Epithelial cell of proximal tubule (primary cell): ENCODE measurements at regions not wholly inside any gene's neighbourhood (a gene's known extent, or its start where the extent isn't known, plus 50 kb on each side); places are given as distances from the start of the nearest gene placed in this dataset.

Experiments
- DNase-seq: peaks from one replicate; pipeline ENCODE4 v3.0.0-alpha.2; 2011; ENCODE audit warnings: low read depth
- H3K4me3 ChIP-seq: 2 replicates; pipeline ENCODE4 v1.5.1; 2011; ENCODE audit warnings: low read depth, mild to moderate bottlenecking, low read length
- TF ChIP-seq, protein P1 (sequence below): conservative IDR thresholded peaks from 2 replicates; pipeline ENCODE4 v1.5.1; 2012; ENCODE audit warnings: low read depth, mild to moderate bottlenecking, low read length

GRCh38 chr10:20959242-20959641 lies 62.1 kb upstream of the NEBL start:
- DNase-seq = no peak
- TF ChIP-seq, protein P1, sequence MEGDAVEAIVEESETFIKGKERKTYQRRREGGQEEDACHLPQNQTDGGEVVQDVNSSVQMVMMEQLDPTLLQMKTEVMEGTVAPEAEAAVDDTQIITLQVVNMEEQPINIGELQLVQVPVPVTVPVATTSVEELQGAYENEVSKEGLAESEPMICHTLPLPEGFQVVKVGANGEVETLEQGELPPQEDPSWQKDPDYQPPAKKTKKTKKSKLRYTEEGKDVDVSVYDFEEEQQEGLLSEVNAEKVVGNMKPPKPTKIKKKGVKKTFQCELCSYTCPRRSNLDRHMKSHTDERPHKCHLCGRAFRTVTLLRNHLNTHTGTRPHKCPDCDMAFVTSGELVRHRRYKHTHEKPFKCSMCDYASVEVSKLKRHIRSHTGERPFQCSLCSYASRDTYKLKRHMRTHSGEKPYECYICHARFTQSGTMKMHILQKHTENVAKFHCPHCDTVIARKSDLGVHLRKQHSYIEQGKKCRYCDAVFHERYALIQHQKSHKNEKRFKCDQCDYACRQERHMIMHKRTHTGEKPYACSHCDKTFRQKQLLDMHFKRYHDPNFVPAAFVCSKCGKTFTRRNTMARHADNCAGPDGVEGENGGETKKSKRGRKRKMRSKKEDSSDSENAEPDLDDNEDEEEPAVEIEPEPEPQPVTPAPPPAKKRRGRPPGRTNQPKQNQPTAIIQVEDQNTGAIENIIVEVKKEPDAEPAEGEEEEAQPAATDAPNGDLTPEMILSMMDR = no peak
- H3K4me3 ChIP-seq = no peak overlapping the region

DNA sequence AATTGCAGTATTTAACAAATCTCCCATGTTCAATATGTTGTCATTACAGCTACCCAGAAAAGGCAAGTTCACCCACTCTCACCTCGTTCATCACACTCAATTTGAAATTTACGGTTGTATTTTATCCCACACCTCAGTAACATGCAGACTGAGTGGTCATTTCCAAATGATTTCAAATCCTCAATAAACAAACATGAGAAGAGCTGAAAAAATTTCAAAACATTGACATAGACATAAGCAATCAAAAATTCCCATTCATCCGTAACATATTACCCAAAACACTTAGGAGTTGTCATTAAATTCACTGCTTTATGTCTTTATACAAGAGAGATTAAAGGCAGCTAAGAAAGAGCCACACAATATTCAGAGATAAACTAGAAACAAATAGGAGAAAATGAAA lies 61.7 kb upstream of the NEBL start:
- DNase-seq = no peak
- TF ChIP-seq, protein P1 = no peak
- H3K4me3 ChIP-seq = no peak overlapping the region

GRCh38 chr10:20958225-20958624 lies 61.1 kb upstream of the NEBL start:
- DNase-seq = no peak
- TF ChIP-seq, protein P1 = no peak
- H3K4me3 ChIP-seq = no peak overlapping the region

DNA sequence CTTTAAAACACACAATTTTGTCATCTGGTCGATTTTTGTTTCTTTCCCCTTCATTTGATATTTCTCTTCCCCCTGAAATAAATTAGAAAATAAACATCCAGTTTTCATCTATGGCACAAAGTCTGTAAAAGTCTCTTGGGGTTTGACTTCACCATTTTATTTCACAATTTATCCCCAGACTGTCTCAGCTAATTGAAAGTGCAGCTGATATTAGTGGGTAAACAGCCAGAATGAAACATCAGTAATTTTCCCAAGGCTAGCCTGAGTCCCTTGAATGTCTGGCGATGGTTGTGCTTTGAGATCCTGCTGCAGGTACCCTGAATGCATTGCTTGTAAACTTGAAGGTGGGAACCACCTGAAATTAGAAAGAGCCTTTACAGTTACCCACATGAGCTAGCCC lies 60.6 kb upstream of the NEBL start:
- no peak for DNase-seq
- TF ChIP-seq, protein P1 = no peak
- no peak overlapping the region for H3K4me3 ChIP-seq

- H3K4me3 ChIP-seq = no peak overlapping the region
- no peak for DNase-seq
- TF ChIP-seq, protein P1 = no peak
These were observed 59.7 kb upstream of the NEBL start for GRCh38 chr10:20956843-20957242.

DNA sequence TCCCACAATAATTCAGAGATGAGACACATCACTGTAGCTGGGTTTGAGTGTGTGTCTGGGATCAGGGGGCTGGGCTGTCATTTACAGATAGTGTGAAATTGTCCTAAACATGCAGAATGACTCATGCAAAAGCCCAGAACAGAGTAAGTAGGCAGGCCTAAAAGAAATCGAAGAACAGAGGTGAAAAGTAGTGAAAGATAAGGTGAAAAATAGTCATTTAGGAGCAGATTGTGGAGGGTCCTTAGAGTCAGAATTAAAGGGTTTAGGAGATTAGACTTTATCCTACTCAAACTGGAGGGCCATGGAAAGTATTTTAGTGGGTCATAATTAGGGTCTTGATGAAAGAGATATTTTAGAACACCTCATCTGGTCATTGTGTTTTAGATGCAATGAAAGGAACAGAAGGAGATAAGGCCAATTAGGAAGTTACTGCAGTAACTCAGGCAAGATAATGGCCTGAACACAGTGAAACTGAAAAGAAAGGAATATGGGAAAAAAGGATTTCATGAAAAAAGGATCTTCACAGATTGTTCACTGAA lies 58.3 kb upstream of the NEBL start:
- H3K4me3 ChIP-seq = no peak overlapping the region
- no peak for DNase-seq
- TF ChIP-seq, protein P1 = no peak

DNA sequence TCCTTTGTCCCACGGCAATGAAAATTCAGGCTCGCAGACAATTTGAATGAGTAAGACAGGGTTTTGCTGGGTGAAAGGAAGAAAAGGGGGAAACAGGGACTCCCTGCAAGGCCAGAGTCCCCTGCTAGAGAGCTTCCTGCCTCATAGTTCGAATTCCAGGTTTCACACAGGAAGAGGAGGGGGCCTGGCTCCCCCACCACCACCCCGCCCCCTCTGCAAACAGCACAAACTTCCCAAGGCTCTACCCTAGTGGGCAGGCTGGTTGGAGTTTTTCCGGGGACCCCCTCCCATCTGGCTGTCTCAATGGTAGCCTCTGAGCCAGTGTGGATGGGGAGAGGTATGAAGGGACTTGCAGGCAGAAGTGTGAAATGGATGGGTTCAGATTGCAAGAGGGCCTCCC lies 57.4 kb upstream of the NEBL start:
- TF ChIP-seq, protein P1 = no peak

More for the DNA sequence above, 57.4 kb upstream of the NEBL start:
- DNase-seq = no peak
- H3K4me3 ChIP-seq = no peak overlapping the region
